ENCODE measurements at regions not wholly inside any gene's neighbourhood (a gene's known extent, or its start where the extent isn't known, plus 50 kb on each side); places are given as distances from the start of the nearest gene placed in this dataset.

GRCh38 chr18:44180683-44181082 lies 500.0 kb upstream of the SETBP1 start:
- Histone ChIP-seq H3K27me3 (ENCODE audit: control insufficient read depth, insufficient read depth, low read length) (no peaks in the 10 kb centered on the region), H3K4me3 (ENCODE audit: low read depth, low read length) (no peak overlapping the region), H3K36me3 (ENCODE audit: control insufficient read depth, insufficient read depth, low read length) (no peaks in the 10 kb centered on the region)
- no peak for TF ChIP-seq CTCF (IDR thresholded peaks at IDR 0.05; ENCODE audit: insufficient read depth, low read length, poor library complexity, severe bottlenecking)
- DNase-seq (ENCODE audit: low read depth): no peak

- no peak for DNase-seq (ENCODE audit: low read depth)
- TF ChIP-seq CTCF (IDR thresholded peaks at IDR 0.05; ENCODE audit: insufficient read depth, low read length, poor library complexity, severe bottlenecking): no peak
- Histone ChIP-seq H3K4me3 (ENCODE audit: low read depth, low read length) (no peak overlapping the region), H3K27me3 (ENCODE audit: control insufficient read depth, insufficient read depth, low read length) (no peaks in the 10 kb centered on the region), H3K36me3 (ENCODE audit: control insufficient read depth, insufficient read depth, low read length) (no peaks in the 10 kb centered on the region)
Observed at GRCh38 chr18:44181951-44182747, 498.5 kb upstream of the SETBP1 start.

- Histone ChIP-seq H3K36me3 (ENCODE audit: control insufficient read depth, insufficient read depth, low read length) (no peaks in the 10 kb centered on the region), H3K27me3 (ENCODE audit: control insufficient read depth, insufficient read depth, low read length) (no peaks in the 10 kb centered on the region), H3K4me3 (ENCODE audit: low read depth, low read length) (no peak overlapping the region)
- DNase-seq (ENCODE audit: low read depth): no peak
- TF ChIP-seq CTCF (IDR thresholded peaks at IDR 0.05; ENCODE audit: insufficient read depth, low read length, poor library complexity, severe bottlenecking): no peak
Observed at GRCh38 chr18:44186001-44186400, 494.7 kb upstream of the SETBP1 start.

GRCh38 chr18:44187090-44187489 lies 493.6 kb upstream of the SETBP1 start:
- H3K36me3 ChIP-seq (ENCODE audit: control insufficient read depth, insufficient read depth, low read length): no peaks in the 10 kb centered on the region
- no peak for DNase-seq (ENCODE audit: low read depth)
- TF ChIP-seq CTCF (IDR thresholded peaks at IDR 0.05; ENCODE audit: insufficient read depth, low read length, poor library complexity, severe bottlenecking): no peak
- H3K27me3 ChIP-seq (ENCODE audit: control insufficient read depth, insufficient read depth, low read length): no peaks in the 10 kb centered on the region
- H3K4me3 ChIP-seq (ENCODE audit: low read depth, low read length): no peak overlapping the region

- Histone ChIP-seq H3K4me3 (ENCODE audit: low read depth, low read length) (no peak overlapping the region), H3K27me3 (ENCODE audit: control insufficient read depth, insufficient read depth, low read length) (no peaks in the 10 kb centered on the region), H3K36me3 (ENCODE audit: control insufficient read depth, insufficient read depth, low read length) (no peaks in the 10 kb centered on the region)
- DNase-seq (ENCODE audit: low read depth): no peak
- no peak for TF ChIP-seq CTCF (IDR thresholded peaks at IDR 0.05; ENCODE audit: insufficient read depth, low read length, poor library complexity, severe bottlenecking)
Observed at GRCh38 chr18:44195394-44196140, 485.1 kb upstream of the SETBP1 start.

Measured in kidney epithelial cell (primary cell).